ENCODE measurements at regions not wholly inside any gene's neighbourhood (a gene's known extent, or its start where the extent isn't known, plus 50 kb on each side); places are given as distances from the start of the nearest gene placed in this dataset.

GRCh38 chr12:42982828-42983227 is 393.3 kb upstream of the PRICKLE1 start:
- DNase-seq (ENCODE audit: low read depth): no peak
- TF ChIP-seq CTCF (IDR thresholded peaks at IDR 0.05; ENCODE audit: insufficient read depth, low read depth, low read length): no peak
- H3K4me3 ChIP-seq (ENCODE audit: low read depth, low read length): no peak overlapping the region

GRCh38 chr12:42981379-42981778 is 391.8 kb upstream of the PRICKLE1 start:
- peak; percentile 58 for DNase-seq (ENCODE audit: low read depth)
- TF ChIP-seq CTCF (IDR thresholded peaks at IDR 0.05; ENCODE audit: insufficient read depth, low read depth, low read length): no peak
- H3K4me3 ChIP-seq (ENCODE audit: low read depth, low read length): no peak overlapping the region

DNA sequence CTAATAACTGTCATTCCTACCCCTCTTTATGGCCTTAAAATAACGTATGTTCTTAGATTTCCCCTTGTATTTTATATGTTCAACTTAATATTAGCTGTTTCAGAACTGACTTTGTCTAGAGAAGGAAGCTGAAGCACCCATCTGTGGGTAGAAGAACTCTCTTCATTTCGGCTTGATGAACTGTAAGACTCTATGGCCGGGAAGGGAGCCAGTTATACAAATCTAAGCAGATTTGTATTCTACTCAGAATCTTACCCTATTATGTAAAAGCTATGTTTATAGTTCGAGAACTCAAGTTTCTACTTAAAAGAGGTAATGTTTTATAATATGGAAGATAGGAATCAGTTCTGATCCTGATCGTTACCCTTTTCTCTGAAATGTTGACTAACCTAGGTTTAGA is 390.9 kb upstream of the PRICKLE1 start:
- no peak for TF ChIP-seq CTCF (IDR thresholded peaks at IDR 0.05; ENCODE audit: insufficient read depth, low read depth, low read length)
- DNase-seq (ENCODE audit: low read depth): peak; percentile 56
- H3K4me3 ChIP-seq (ENCODE audit: low read depth, low read length): no peak overlapping the region

GRCh38 chr12:42979746-42980145 is 390.2 kb upstream of the PRICKLE1 start:
- H3K4me3 ChIP-seq (ENCODE audit: low read depth, low read length): no peak overlapping the region
- no peak for DNase-seq (ENCODE audit: low read depth)
- TF ChIP-seq CTCF (IDR thresholded peaks at IDR 0.05; ENCODE audit: insufficient read depth, low read depth, low read length): no peak

DNA sequence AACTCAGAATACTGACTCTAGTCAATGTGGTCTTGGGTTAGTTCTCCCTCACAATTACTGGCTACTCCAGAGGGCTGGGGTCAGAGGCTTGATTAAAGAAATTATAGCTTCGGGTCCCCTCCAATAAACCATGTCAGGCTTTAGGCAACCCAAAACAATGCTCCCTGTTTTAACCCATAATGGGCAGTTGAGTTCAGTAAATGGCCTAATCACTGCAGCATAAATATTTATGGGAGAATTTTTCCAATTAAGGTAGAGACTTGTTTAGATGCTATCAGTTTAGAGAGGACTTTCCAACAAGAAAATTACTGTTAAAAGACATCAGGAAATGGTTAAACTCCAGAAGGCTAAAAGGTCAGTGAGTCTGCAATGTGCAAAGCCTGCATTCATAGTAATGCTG is 389.2 kb upstream of the PRICKLE1 start:
- H3K4me3 ChIP-seq (ENCODE audit: low read depth, low read length): no peak overlapping the region
- no peak for DNase-seq (ENCODE audit: low read depth)
- no peak for TF ChIP-seq CTCF (IDR thresholded peaks at IDR 0.05; ENCODE audit: insufficient read depth, low read depth, low read length)

- TF ChIP-seq CTCF (IDR thresholded peaks at IDR 0.05; ENCODE audit: insufficient read depth, low read depth, low read length): no peak
- DNase-seq (ENCODE audit: low read depth): peak; percentile 27
- H3K4me3 ChIP-seq (ENCODE audit: low read depth, low read length): no peak overlapping the region
Observed at GRCh38 chr12:42977451-42978230, 388.1 kb upstream of the PRICKLE1 start.

DNA sequence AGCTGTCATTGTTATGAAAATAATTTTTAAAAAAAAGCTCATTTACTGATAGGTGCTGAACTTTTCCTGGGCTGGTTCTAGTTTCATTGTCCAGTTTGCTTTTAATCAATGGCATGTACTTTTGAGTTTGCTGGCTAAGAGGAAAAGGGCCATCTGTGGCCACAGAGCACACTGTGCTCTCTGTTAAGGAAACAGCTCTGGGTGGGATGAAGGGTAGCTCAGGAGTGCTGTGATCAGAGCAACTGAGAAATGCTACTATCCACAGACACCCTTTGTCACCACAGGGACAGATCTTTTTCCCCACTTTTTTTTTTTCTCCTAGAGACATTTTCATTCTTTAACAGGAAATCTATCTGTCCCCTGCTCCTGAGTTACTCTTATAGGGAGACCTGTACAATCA is 387.1 kb upstream of the PRICKLE1 start:
- TF ChIP-seq CTCF (IDR thresholded peaks at IDR 0.05; ENCODE audit: insufficient read depth, low read depth, low read length): no peak
- no peak for DNase-seq (ENCODE audit: low read depth)
- no peak overlapping the region for H3K4me3 ChIP-seq (ENCODE audit: low read depth, low read length)

All from fibroblast of villous mesenchyme (primary cell).